Smooth muscle cell (in vitro differentiated cells): ENCODE measurements at regions not wholly inside any gene's neighbourhood (a gene's known extent, or its start where the extent isn't known, plus 50 kb on each side); places are given as distances from the start of the nearest gene placed in this dataset.

Source experiments
- DNase-seq: peaks from one replicate; lab custom pipeline; 2025; ENCODE audit not compliant: unreplicated experiment; lab: John Stamatoyannopoulos, UW
- H2AFZ ChIP-seq: fragments of 200-600 bp; sonication (generic); 2 replicates; pipeline ENCODE4 v1.6.0; 2016; ENCODE audit warnings: antibody characterized with exemption, low read depth, mild to moderate bottlenecking
- H3F3A ChIP-seq: fragments of 200-600 bp; sonication (generic); 2 replicates; pipeline ENCODE4 v1.6.0; 2017; ENCODE audit warnings: antibody characterized with exemption, low read depth
- H3K27ac ChIP-seq: fragments of 200-600 bp; sonication (generic); 2 replicates; pipeline ENCODE4 v1.5.1; 2016; ENCODE audit warnings: low read depth, mild to moderate bottlenecking
- H3K27me3 ChIP-seq: fragments of 200-600 bp; sonication (generic); 2 replicates; pipeline ENCODE4 v1.6.1; 2016; ENCODE audit warnings: low read depth, mild to moderate bottlenecking
- H3K36me3 ChIP-seq: fragments of 200-600 bp; sonication (generic); 2 replicates; pipeline ENCODE4 v1.5.1; 2016; ENCODE audit warnings: low read depth
- H3K4me1 ChIP-seq: fragments of 200-600 bp; sonication (generic); 2 replicates; pipeline ENCODE4 v1.5.1; 2016; ENCODE audit warnings: low read depth
- H3K4me2 ChIP-seq: fragments of 200-600 bp; sonication (generic); 2 replicates; pipeline ENCODE4 v1.6.0; 2016; ENCODE audit warnings: mild to moderate bottlenecking
- H3K4me3 ChIP-seq: fragments of 200-600 bp; sonication (generic); 2 replicates; pipeline ENCODE4 v1.5.1; 2016; ENCODE audit warnings: mild to moderate bottlenecking
- H3K79me2 ChIP-seq: fragments of 200-600 bp; sonication (generic); 2 replicates; pipeline ENCODE4 v1.6.0; 2016; ENCODE audit warnings: low read depth, mild to moderate bottlenecking
- H3K9ac ChIP-seq: fragments of 200-600 bp; sonication (generic); 2 replicates; pipeline ENCODE4 v1.6.0; 2016; ENCODE audit warnings: low read depth
- H3K9me3 ChIP-seq: fragments of 200-600 bp; sonication (generic); replicated peaks from 2 replicates; pipeline ENCODE4 v1.5.1; 2016; ENCODE audit warnings: low read depth
- H4K20me1 ChIP-seq: fragments of 200-600 bp; sonication (generic); 2 replicates; pipeline ENCODE4 v1.6.0; 2016; ENCODE audit warnings: low read depth
- CTCF ChIP-seq: fragments of 200-600 bp; sonication (generic); IDR thresholded peaks from 2 replicates; pipeline ENCODE4 v1.5.1; 2017; ENCODE audit warnings: borderline replicate concordance, mild to moderate bottlenecking, antibody characterized with exemption; ENCODE audit not compliant: insufficient read depth, poor library complexity, severe bottlenecking
- WGBS: methylation state at CpG from one replicate; pipeline ENCODE4 v1.1.7; 2016; ENCODE audit warnings: low lambda C conversion rate; 5-methylcytosine and 5-hydroxymethylcytosine counted together

GRCh38 chr10:78383378-78384048, 349.9 kb downstream of the RPS24 start:
- Histone ChIP-seq H3K9me3 (no peaks in the 10 kb centered on the region), H3K79me2 (no peaks in the 10 kb centered on the region), H3F3A (no peaks in the 10 kb centered on the region), H3K27ac (no peak overlapping the region), H3K4me3 (no peak overlapping the region), H3K9ac (no peak overlapping the region), H3K4me2 (no peak overlapping the region), H3K4me1 (no peaks in the 10 kb centered on the region), H2AFZ (no peak overlapping the region), H3K27me3 (no peaks in the 10 kb centered on the region), H4K20me1 (no peaks in the 10 kb centered on the region), H3K36me3 (no peaks in the 10 kb centered on the region)
- 94% methylated on average over 2 of the region's 2 CpGs for WGBS
- no peak for TF ChIP-seq CTCF
- no peak for DNase-seq

- DNase-seq = no peak
- Histone ChIP-seq H3K9ac (no peak overlapping the region), H3K4me3 (no peak overlapping the region), H3K27me3 (no peaks in the 10 kb centered on the region), H3K79me2 (no peaks in the 10 kb centered on the region), H2AFZ (no peak overlapping the region), H3K4me2 (no peak overlapping the region), H3K27ac (no peak overlapping the region), H3K36me3 (no peaks in the 10 kb centered on the region), H3F3A (no peaks in the 10 kb centered on the region), H4K20me1 (no peaks in the 10 kb centered on the region), H3K4me1 (no peaks in the 10 kb centered on the region), H3K9me3 (no peaks in the 10 kb centered on the region)
- no peak for TF ChIP-seq CTCF
- 94% methylated on average over 1 of the region's 1 CpG for WGBS
These were observed 350.4 kb downstream of the RPS24 start for GRCh38 chr10:78384049-78384431.

- H3K79me2 ChIP-seq = no peaks in the 10 kb centered on the region
- H3K4me1 ChIP-seq = no peaks in the 10 kb centered on the region
- no peak overlapping the region for H3K27ac ChIP-seq
- no peak overlapping the region for H3K4me3 ChIP-seq
- TF ChIP-seq CTCF = no peak
- no peaks in the 10 kb centered on the region for H3F3A ChIP-seq
- H2AFZ ChIP-seq = no peak overlapping the region
- H3K27me3 ChIP-seq = no peaks in the 10 kb centered on the region
- H3K9me3 ChIP-seq = no peaks in the 10 kb centered on the region
- H3K9ac ChIP-seq = no peak overlapping the region
- DNase-seq = no peak
- no peak overlapping the region for H3K4me2 ChIP-seq
- H4K20me1 ChIP-seq = no peaks in the 10 kb centered on the region
- 98% methylated on average over 5 of the region's 5 CpGs for WGBS
- H3K36me3 ChIP-seq = no peaks in the 10 kb centered on the region
These were observed 351.9 kb downstream of the RPS24 start for GRCh38 chr10:78385599-78385998.

- no peaks in the 10 kb centered on the region for H4K20me1 ChIP-seq
- H3K4me3 ChIP-seq = no peak overlapping the region
- TF ChIP-seq CTCF = no peak
- DNase-seq = no peak
- H3K9me3 ChIP-seq = no peaks in the 10 kb centered on the region
- H3K9ac ChIP-seq = no peak overlapping the region
- H3K79me2 ChIP-seq = no peaks in the 10 kb centered on the region
- H3K27ac ChIP-seq = no peak overlapping the region
- H3K4me1 ChIP-seq = no peaks in the 10 kb centered on the region
- H3K27me3 ChIP-seq = no peaks in the 10 kb centered on the region
- 96% methylated on average over 5 of the region's 5 CpGs for WGBS
- H2AFZ ChIP-seq = no peak overlapping the region
- H3F3A ChIP-seq = no peaks in the 10 kb centered on the region
- no peaks in the 10 kb centered on the region for H3K36me3 ChIP-seq
- no peak overlapping the region for H3K4me2 ChIP-seq
These were observed 352.8 kb downstream of the RPS24 start for GRCh38 chr10:78386509-78386908.
